C4-2B (cell line): ENCODE measurements at regions not wholly inside any gene's neighbourhood (a gene's known extent, or its start where the extent isn't known, plus 50 kb on each side); places are given as distances from the start of the nearest gene placed in this dataset.

ENCODE experiments used
- CTCF ChIP-seq: fragments of 450-650 bp; conservative IDR thresholded peaks from 2 replicates; pipeline ENCODE4 v1.5.1; 2017; ENCODE audit warnings: mild to moderate bottlenecking
- ZFX ChIP-seq: fragments of 450-650 bp; IDR thresholded peaks from 2 replicates; pipeline ENCODE4 v1.6.1; 2017

- TF ChIP-seq CTCF (no peak), ZFX (no peak)
Observed at GRCh38 chr3:31297726-31298298, 234.9 kb upstream of the STT3B start.
